ENCODE measurements at regions not wholly inside any gene's neighbourhood (a gene's known extent, or its start where the extent isn't known, plus 50 kb on each side); places are given as distances from the start of the nearest gene placed in this dataset.

GRCh38 chr20:63106108-63106764 lies 99.5 kb upstream of the BHLHE23 start:
- TF ChIP-seq CTCF (IDR thresholded peaks at IDR 0.05) (no peak), POLR2A (IDR thresholded peaks at IDR 0.05) (no peak), POLR2AphosphoS5 (IDR thresholded peaks at IDR 0.05; ENCODE audit: insufficient read depth in 1 of 2, low read depth in 1 of 2) (no peak)

All from vagina (tissue), 2 donors.